WTC11 (cell line): ENCODE measurements at regions not wholly inside any gene's neighbourhood (a gene's known extent, or its start where the extent isn't known, plus 50 kb on each side); places are given as distances from the start of the nearest gene placed in this dataset.

Experiments used
- AFF4 ChIP-seq: sonication (generic); formaldehyde crosslinking; IDR thresholded peaks from 2 replicates; pipeline ENCODE4 v1.8.1; 2023; ENCODE audit warnings: mild to moderate bottlenecking, missing genetic modification reagents, borderline replicate concordance
- ATF3 ChIP-seq: sonication (generic); formaldehyde crosslinking; conservative IDR thresholded peaks from 2 replicates; pipeline ENCODE4 v1.8.1; 2022; ENCODE audit warnings: mild to moderate bottlenecking, missing genetic modification reagents
- CREB1 ChIP-seq: sonication (generic); formaldehyde crosslinking; IDR thresholded peaks from 2 replicates; pipeline ENCODE4 v1.8.0; 2023; ENCODE audit warnings: mild to moderate bottlenecking, missing genetic modification reagents
- CTCF ChIP-seq: fragments of 200-600 bp; IDR thresholded peaks from 2 replicates; pipeline ENCODE4 v1.8.0; 2022; ENCODE audit warnings: antibody characterized with exemption
- JUN ChIP-seq: sonication (generic); formaldehyde crosslinking; IDR thresholded peaks from 2 replicates; pipeline ENCODE4 v1.8.0; 2023; ENCODE audit warnings: mild to moderate bottlenecking, missing genetic modification reagents
- MXD4 ChIP-seq: fragments of 250-450 bp; sonication (Bioruptor Pico); IDR thresholded peaks from 2 replicates; pipeline ENCODE4 v1.8.0; 2021; ENCODE audit warnings: mild to moderate bottlenecking, moderate library complexity, borderline replicate concordance
- NFYB ChIP-seq: sonication (generic); formaldehyde crosslinking; conservative IDR thresholded peaks from 2 replicates; pipeline ENCODE4 v1.8.0; 2022; ENCODE audit warnings: low read depth, missing genetic modification reagents
- PREB ChIP-seq: sonication (generic); formaldehyde crosslinking; IDR thresholded peaks from 2 replicates; pipeline ENCODE4 v1.8.1; 2022; ENCODE audit warnings: mild to moderate bottlenecking, missing genetic modification reagents, moderate library complexity, borderline replicate concordance
- RORB ChIP-seq: fragments of 250-450 bp; sonication (Bioruptor Pico); IDR thresholded peaks from 2 replicates; pipeline ENCODE4 v1.9.0; 2021; ENCODE audit warnings: mild to moderate bottlenecking
- SMAD4 ChIP-seq: sonication (generic); formaldehyde crosslinking; IDR thresholded peaks from 2 replicates; pipeline ENCODE4 v1.8.0; 2022; ENCODE audit warnings: mild to moderate bottlenecking, missing genetic modification reagents
- STAT6 ChIP-seq: sonication (generic); formaldehyde crosslinking; conservative IDR thresholded peaks from 2 replicates; pipeline ENCODE4 v1.8.1; 2023; ENCODE audit warnings: mild to moderate bottlenecking, low read depth, missing genetic modification reagents, moderate library complexity
- USF2 ChIP-seq: sonication (generic); formaldehyde crosslinking; IDR thresholded peaks from 2 replicates; pipeline ENCODE4 v1.8.1; 2023; ENCODE audit warnings: mild to moderate bottlenecking, missing genetic modification reagents, moderate library complexity
- ZMAT4 ChIP-seq: fragments of 250-450 bp; sonication (Bioruptor Pico); IDR thresholded peaks from 2 replicates; pipeline ENCODE4 v1.9.0; 2021; ENCODE audit warnings: mild to moderate bottlenecking
- ZNF232 ChIP-seq: sonication (generic); formaldehyde crosslinking; IDR thresholded peaks from 2 replicates; pipeline ENCODE4 v1.8.0; 2022; ENCODE audit warnings: mild to moderate bottlenecking, missing genetic modification reagents

- TF ChIP-seq AFF4 (no peak), PREB (no peak), SMAD4 (CRISPR knock-in tag) (no peak), STAT6 (CRISPR knock-in tag) (no peak), CTCF (no peak), ATF3 (CRISPR knock-in tag) (no peak), CREB1 (CRISPR knock-in tag) (no peak), NFYB (CRISPR knock-in tag) (no peak), JUN (CRISPR knock-in tag) (no peak), RORB (CRISPR knock-in tag) (no peak), ZMAT4 (CRISPR knock-in tag) (no peak), ZNF232 (CRISPR knock-in tag) (no peak), USF2 (no peak), MXD4 (CRISPR knock-in tag) (no peak)
These were observed 486.1 kb upstream of the UBE2E3 start for GRCh38 chr2:180494286-180494685.
